ENCODE measurements at regions not wholly inside any gene's neighbourhood (a gene's known extent, or its start where the extent isn't known, plus 50 kb on each side); places are given as distances from the start of the nearest gene placed in this dataset.
"Not testable (repeated sequence)": the region's sequence is repeated elsewhere in the genome, so short reads cannot be mapped to it uniquely, and the experiment has no call there.

DNA sequence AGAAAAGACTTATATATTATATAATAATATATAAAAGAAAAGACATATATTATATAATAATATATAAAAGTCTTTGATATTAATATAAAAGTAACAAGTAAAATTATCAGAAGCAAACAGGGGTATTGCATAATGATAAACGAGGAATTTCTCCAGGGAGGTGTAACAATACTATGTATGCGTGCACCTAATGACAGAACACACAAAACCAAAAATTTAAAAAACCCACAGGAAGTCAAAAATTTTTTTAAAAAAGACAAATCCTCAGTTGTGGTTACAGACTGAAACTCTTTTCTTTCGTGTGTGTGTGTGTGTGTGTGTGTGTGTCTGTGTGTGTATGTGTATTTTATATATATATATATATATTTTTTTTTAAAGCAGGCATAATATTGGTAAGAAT lies 279.2 kb upstream of the DPP6 start:
- Histone ChIP-seq H3K4me1 (no peaks in the 10 kb centered on the region), H3K27ac (no peak overlapping the region)

DNA sequence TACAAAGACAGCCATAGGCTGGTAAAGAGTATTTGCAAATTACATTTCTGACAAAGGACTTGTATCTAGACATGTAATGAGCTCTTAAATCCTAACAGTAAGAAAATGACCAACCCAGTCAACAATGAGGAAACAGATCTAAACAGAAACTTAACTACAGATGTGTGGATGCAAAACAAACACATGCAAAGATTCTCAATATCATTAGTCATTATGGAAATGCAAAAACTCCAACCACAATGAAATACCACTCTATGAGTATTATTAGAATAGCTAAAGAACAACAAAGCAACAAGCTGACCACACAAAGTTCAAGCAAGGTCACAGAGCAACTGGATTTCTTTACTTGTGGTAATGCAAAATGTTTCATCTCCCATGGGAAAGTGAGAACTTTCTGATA lies 275.3 kb upstream of the DPP6 start:
- intact Hi-C loops (cut with DNase I; ENCODE audit: low total_unique reads); DNase-seq; H3K9me3 ChIP-seq: not testable (repeated sequence)

More for the DNA sequence above, 279.2 kb upstream of the DPP6 start:
- intact Hi-C loops (cut with DNase I; ENCODE audit: low total_unique reads) = no loop called here
- 48 to 61% (median 53%) methylated on average over 3 of the region's 3 CpGs for WGBS, 5 donors
- H3K9me3 ChIP-seq = no peaks in the 10 kb centered on the region
- no peaks in the 10 kb centered on the region for H3K36me3 ChIP-seq
- H3K27me3 ChIP-seq (replicated peaks in 1 of 7) = no peaks in the 10 kb centered on the region
- TF ChIP-seq POLR2AphosphoS5 (IDR thresholded peaks at IDR 0.05) = no peak
- TF ChIP-seq, protein P1, sequence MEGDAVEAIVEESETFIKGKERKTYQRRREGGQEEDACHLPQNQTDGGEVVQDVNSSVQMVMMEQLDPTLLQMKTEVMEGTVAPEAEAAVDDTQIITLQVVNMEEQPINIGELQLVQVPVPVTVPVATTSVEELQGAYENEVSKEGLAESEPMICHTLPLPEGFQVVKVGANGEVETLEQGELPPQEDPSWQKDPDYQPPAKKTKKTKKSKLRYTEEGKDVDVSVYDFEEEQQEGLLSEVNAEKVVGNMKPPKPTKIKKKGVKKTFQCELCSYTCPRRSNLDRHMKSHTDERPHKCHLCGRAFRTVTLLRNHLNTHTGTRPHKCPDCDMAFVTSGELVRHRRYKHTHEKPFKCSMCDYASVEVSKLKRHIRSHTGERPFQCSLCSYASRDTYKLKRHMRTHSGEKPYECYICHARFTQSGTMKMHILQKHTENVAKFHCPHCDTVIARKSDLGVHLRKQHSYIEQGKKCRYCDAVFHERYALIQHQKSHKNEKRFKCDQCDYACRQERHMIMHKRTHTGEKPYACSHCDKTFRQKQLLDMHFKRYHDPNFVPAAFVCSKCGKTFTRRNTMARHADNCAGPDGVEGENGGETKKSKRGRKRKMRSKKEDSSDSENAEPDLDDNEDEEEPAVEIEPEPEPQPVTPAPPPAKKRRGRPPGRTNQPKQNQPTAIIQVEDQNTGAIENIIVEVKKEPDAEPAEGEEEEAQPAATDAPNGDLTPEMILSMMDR (IDR thresholded peaks at IDR 0.05 in 8 of 11, conservative IDR thresholded peaks at IDR 0.05 in 3 of 11) = no peak
- TF ChIP-seq POLR2A (IDR thresholded peaks at IDR 0.05) = no peak
- no peak overlapping the region for H3K4me3 ChIP-seq
- DNase-seq = no peak

DNA sequence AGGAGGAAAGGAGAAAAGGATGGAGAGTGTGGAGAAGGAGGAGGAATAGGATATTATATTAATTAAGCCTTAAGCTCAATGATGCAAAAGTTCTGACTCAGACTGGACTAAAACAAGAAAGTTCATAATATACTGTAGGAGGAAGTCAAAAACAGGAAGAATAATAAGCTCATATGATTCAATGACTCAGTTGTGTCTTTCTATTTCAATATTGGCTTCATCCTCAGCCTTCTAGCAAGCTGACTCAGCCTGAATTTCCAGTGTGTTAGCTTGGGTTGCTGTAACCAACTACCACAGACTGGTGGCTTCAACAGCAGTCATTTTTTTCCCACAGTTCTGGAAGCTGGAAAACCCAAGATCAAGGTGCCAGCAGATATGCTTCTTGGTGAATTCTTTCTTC lies 254.8 kb upstream of the DPP6 start:
- H3K4me1 ChIP-seq; intact Hi-C loops (cut with DNase I; ENCODE audit: low total_unique reads); H3K4me3 ChIP-seq; H3K36me3 ChIP-seq; H3K27ac ChIP-seq; H3K27me3 ChIP-seq (replicated peaks in 1 of 7); H3K9me3 ChIP-seq; DNase-seq: not testable (repeated sequence)

More for the DNA sequence above, 275.3 kb upstream of the DPP6 start:
- H3K4me1 ChIP-seq; H3K4me3 ChIP-seq; H3K27ac ChIP-seq; H3K27me3 ChIP-seq (replicated peaks in 1 of 7); H3K36me3 ChIP-seq: not testable (repeated sequence)

DNA sequence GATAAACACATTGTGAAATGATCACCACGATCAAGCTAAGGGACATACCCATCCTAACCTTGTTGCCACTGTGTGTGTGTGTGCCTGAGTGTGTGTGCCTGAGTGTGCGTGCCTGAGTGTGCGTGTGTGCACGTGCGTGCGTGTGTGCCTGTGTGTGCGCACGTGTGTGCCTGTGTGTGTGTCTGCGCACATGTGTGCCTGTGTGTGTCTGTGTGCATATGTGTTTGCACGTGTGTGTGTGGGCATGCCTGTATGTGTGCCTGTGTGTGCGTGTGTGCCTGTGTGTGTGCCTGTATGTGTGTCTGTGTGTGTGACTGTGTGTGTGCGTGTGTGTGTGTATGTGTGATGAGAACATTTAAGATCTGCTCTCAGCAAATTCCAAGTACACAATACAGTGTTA lies 244.1 kb upstream of the DPP6 start:
- DNase-seq = no peak
- H3K27ac ChIP-seq = no peak overlapping the region
- no peak overlapping the region for H3K4me3 ChIP-seq
- H3K4me1 ChIP-seq = no peaks in the 10 kb centered on the region
- H3K27me3 ChIP-seq (replicated peaks in 1 of 7) = no peaks in the 10 kb centered on the region
- no peaks in the 10 kb centered on the region for H3K9me3 ChIP-seq
- intact Hi-C loops (cut with DNase I; ENCODE audit: low total_unique reads) = no loop called here
- no peak for TF ChIP-seq POLR2A (IDR thresholded peaks at IDR 0.05)
- TF ChIP-seq POLR2AphosphoS5 (IDR thresholded peaks at IDR 0.05) = no peak
- TF ChIP-seq, protein P1 (IDR thresholded peaks at IDR 0.05 in 8 of 11, conservative IDR thresholded peaks at IDR 0.05 in 3 of 11) = no peak
- H3K36me3 ChIP-seq = no peaks in the 10 kb centered on the region
- 84 to 96% (median 90%) methylated on average over 10 to 12 of the region's 12 CpGs for WGBS, 5 donors

DNA sequence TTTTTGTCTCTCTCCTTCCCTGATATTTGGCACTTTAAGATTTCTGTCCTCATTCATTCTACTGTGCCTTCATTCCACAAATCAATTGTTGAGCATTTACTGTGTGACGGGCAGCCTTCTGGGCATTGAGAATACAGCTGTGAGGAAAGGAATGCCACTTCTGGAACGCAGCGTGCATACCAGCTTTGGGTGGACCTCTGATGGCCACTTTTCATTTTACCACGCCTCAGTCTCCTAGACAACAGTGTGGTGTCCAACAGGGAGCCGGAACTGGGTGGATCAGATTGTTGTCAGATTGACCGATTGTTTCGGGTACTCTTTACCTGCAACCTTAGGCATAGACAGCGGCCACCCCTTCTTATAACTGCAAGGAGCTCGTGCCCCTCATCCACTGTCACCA lies 222.7 kb upstream of the DPP6 start:
- Histone ChIP-seq H3K36me3 (no peaks in the 10 kb centered on the region), H3K4me3 (no peak overlapping the region), H3K4me1 (no peaks in the 10 kb centered on the region), H3K27ac (no peak overlapping the region), H3K27me3 (replicated peaks in 1 of 7) (no peaks in the 10 kb centered on the region), H3K9me3 (no peaks in the 10 kb centered on the region)
- TF ChIP-seq, protein P1 (IDR thresholded peaks at IDR 0.05 in 8 of 11, conservative IDR thresholded peaks at IDR 0.05 in 3 of 11) = no peak
- TF ChIP-seq POLR2A (IDR thresholded peaks at IDR 0.05) = no peak
- TF ChIP-seq POLR2AphosphoS5 (IDR thresholded peaks at IDR 0.05) = no peak
- DNase-seq = no peak
- WGBS, 5 donors = 75 to 88% (median 77%) methylated on average over 9 of the region's 9 CpGs
- intact Hi-C loops (cut with DNase I; ENCODE audit: low total_unique reads) = no loop called here

Measured in spleen (tissue), 11 donors.